ENCODE measurements at regions not wholly inside any gene's neighbourhood (a gene's known extent, or its start where the extent isn't known, plus 50 kb on each side); places are given as distances from the start of the nearest gene placed in this dataset.

GRCh38 chr11:32307471-32307870, 127.9 kb downstream of the WT1 start:
- no peak for TF ChIP-seq CTCF (conservative IDR thresholded peaks at IDR 0.05)
- no peak for TF ChIP-seq ZFX (IDR thresholded peaks at IDR 0.05)
- no peak overlapping the region for H3K27ac ChIP-seq

- no peak overlapping the region for H3K27ac ChIP-seq
- no peak for TF ChIP-seq CTCF (conservative IDR thresholded peaks at IDR 0.05)
- no peak for TF ChIP-seq ZFX (IDR thresholded peaks at IDR 0.05)
These were observed 127.4 kb downstream of the WT1 start for GRCh38 chr11:32307913-32308312.

- no peak for TF ChIP-seq CTCF (conservative IDR thresholded peaks at IDR 0.05)
- no peak for TF ChIP-seq ZFX (IDR thresholded peaks at IDR 0.05)
These were observed 125.7 kb downstream of the WT1 start for GRCh38 chr11:32309530-32310213.

GRCh38 chr11:32310214-32310601, 125.1 kb downstream of the WT1 start:
- no peak for TF ChIP-seq ZFX (IDR thresholded peaks at IDR 0.05)
- TF ChIP-seq CTCF (conservative IDR thresholded peaks at IDR 0.05): no peak
- no peak overlapping the region for H3K27ac ChIP-seq

More at GRCh38 chr11:32309530-32310213, 125.7 kb downstream of the WT1 start:
- no peak overlapping the region for H3K27ac ChIP-seq

- TF ChIP-seq ZFX (IDR thresholded peaks at IDR 0.05) (no peak), CTCF (conservative IDR thresholded peaks at IDR 0.05) (no peak)
- H3K27ac ChIP-seq: no peak overlapping the region
These were observed 123.8 kb downstream of the WT1 start for GRCh38 chr11:32311346-32312065.

- H3K27ac ChIP-seq: no peak overlapping the region
- TF ChIP-seq CTCF (conservative IDR thresholded peaks at IDR 0.05) (no peak), ZFX (IDR thresholded peaks at IDR 0.05) (no peak)
These were observed 123.0 kb downstream of the WT1 start for GRCh38 chr11:32312206-32312817.

- no peak for TF ChIP-seq ZFX (IDR thresholded peaks at IDR 0.05)
- peak; percentile 91 for TF ChIP-seq CTCF (conservative IDR thresholded peaks at IDR 0.05)
- H3K27ac ChIP-seq: no peak overlapping the region
These were observed 122.4 kb downstream of the WT1 start for GRCh38 chr11:32312865-32313403.

Measured in C4-2B (cell line).